Neuron (in vitro differentiated cells): ENCODE measurements at regions not wholly inside any gene's neighbourhood (a gene's known extent, or its start where the extent isn't known, plus 50 kb on each side); places are given as distances from the start of the nearest gene placed in this dataset.

ENCODE experiments used
- H2AFZ ChIP-seq: one replicate; pipeline ENCODE4 v1.6.1; 2013; ENCODE audit warnings: low read depth, mild to moderate bottlenecking, inconsistent platforms, low read length, moderate library complexity
- H3K27me3 ChIP-seq: one replicate; pipeline ENCODE4 v1.6.1; 2013; ENCODE audit warnings: low read length; ENCODE audit not compliant: insufficient read depth
- H3K36me3 ChIP-seq: one replicate; pipeline ENCODE4 v1.6.1; 2013; ENCODE audit warnings: low read length; ENCODE audit not compliant: insufficient read depth
- H3K4me1 ChIP-seq: one replicate; pipeline ENCODE4 v1.6.1; 2013; ENCODE audit warnings: low read length; ENCODE audit not compliant: insufficient read depth
- H3K4me3 ChIP-seq: 2 replicates; pipeline ENCODE4 v1.5.1; 2013; ENCODE audit warnings: mild to moderate bottlenecking, low read length, moderate library complexity
- H3K9me3 ChIP-seq: one replicate; pipeline ENCODE4 v1.6.1; 2013; ENCODE audit warnings: low read length

DNA sequence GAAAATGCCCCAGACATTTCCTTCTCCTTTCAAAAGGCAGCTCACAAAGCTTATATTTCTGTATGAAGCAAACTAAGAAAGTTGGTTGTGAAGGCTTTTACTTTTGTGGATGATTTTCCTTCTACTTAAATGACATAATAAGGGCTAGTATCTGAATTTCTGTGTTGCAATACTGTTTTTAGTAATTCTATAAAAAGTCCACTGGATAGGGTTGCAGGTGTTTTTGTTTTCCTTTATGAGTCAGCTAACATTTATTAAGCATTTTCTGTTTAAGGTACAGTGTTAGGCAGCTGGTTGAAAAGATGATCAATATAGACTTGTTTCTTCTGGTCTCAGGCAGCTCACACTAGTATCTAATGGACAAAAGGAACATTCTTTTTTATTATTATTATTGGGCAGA, 722.2 kb downstream of the RWDD3 start:
- no peaks in the 10 kb centered on the region for H3K36me3 ChIP-seq
- H2AFZ ChIP-seq, result no peak overlapping the region
- peaks cover 12% of the 10 kb centered on the region for H3K4me1 ChIP-seq
- no peaks in the 10 kb centered on the region for H3K27me3 ChIP-seq
- no peaks in the 10 kb centered on the region for H3K9me3 ChIP-seq
- H3K4me3 ChIP-seq, result no peak overlapping the region

DNA sequence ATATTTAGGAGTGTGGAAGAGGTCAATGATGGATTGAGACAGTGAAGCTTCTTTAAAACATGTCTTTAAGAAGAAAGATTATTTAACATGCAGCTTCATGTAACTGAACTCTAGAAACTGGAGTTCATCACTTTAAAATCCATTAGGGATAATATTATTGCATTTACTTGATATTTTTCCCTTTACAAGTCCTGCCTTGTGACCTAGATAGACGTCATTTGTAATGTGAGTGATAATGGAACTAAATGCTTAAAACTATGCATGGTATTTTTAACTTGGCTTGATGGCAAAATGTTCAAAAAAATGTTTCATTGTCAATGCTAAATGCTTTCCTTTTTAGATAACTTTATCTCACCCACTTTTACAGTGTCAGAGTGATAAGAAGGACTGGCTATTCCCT, 723.7 kb downstream of the RWDD3 start:
- H3K27me3 ChIP-seq, result no peaks in the 10 kb centered on the region
- no peaks in the 10 kb centered on the region for H3K9me3 ChIP-seq
- peaks cover 12% of the 10 kb centered on the region for H3K4me1 ChIP-seq
- no peak overlapping the region for H2AFZ ChIP-seq
- H3K4me3 ChIP-seq, result no peak overlapping the region
- H3K36me3 ChIP-seq, result no peaks in the 10 kb centered on the region

DNA sequence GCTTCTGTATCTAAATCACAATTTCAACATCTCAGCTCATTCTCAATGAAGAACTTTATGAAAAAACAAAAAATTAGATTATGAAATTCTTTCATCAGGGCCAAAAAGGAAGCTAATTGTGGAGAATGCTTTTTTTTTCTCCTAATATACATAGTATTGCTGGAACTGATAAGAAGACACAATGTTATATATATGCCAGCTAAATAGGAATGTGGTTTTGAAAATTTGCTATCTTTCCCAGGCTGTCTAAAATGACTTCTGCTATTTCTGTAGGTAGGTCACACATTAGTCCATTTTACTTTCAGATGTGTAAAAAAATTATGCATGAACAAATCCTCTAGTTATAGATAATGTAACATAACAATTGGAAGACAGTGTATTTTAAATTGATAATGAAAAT, 732.9 kb downstream of the RWDD3 start:
- H3K9me3 ChIP-seq, result no peaks in the 10 kb centered on the region
- no peaks in the 10 kb centered on the region for H3K27me3 ChIP-seq
- no peak overlapping the region for H3K4me3 ChIP-seq
- H3K36me3 ChIP-seq, result no peaks in the 10 kb centered on the region
- H2AFZ ChIP-seq, result no peak overlapping the region
- H3K4me1 ChIP-seq, result no peaks in the 10 kb centered on the region

DNA sequence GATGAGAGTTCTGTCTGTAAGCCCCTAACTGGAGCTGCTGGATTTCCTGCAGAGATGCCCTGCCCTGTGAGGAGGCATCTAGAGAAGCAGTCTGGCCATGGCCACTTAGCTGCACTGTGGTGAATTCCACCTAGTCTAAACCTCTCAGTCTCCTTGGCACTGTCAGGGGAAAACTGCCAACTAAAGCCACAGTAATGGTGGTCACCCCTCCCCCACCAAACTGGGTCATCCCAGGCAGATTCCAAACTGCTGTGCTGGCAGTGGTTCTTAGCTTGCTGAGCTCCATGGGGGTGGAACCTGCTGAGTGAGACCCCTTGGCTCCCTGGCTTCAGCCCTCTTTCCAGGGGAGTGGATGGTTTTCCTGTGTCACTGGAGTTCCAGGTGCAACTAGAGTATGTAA, 740.6 kb downstream of the RWDD3 start:
- H2AFZ ChIP-seq, result no peak overlapping the region
- H3K9me3 ChIP-seq, result no peaks in the 10 kb centered on the region
- H3K4me3 ChIP-seq, result no peak overlapping the region
- no peaks in the 10 kb centered on the region for H3K27me3 ChIP-seq
- no peaks in the 10 kb centered on the region for H3K36me3 ChIP-seq
- no peaks in the 10 kb centered on the region for H3K4me1 ChIP-seq

DNA sequence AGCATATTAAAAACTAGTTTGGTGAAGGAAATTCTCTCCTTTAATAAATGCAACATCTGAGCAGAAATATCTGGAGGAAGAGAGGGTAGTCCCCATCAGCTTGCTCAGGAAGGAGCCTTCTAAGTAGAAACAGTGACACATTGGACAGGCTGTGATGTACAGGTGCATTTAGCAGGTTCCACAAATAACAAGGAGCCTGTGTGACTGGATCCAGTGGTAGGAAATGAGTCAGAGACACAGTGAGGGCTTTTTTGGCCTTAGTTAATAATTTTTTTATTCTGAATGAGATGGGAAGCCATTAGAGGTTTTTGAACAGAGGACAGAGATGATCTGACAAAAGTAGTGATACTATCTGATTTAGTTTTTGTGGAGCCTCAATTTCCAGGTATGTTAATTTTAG, 738.9 kb upstream of the PTBP2 start:
- Histone ChIP-seq H3K27me3 (no peaks in the 10 kb centered on the region), H2AFZ (no peak overlapping the region), H3K4me3 (no peak overlapping the region), H3K36me3 (no peaks in the 10 kb centered on the region), H3K9me3 (no peaks in the 10 kb centered on the region), H3K4me1 (no peaks in the 10 kb centered on the region)

DNA sequence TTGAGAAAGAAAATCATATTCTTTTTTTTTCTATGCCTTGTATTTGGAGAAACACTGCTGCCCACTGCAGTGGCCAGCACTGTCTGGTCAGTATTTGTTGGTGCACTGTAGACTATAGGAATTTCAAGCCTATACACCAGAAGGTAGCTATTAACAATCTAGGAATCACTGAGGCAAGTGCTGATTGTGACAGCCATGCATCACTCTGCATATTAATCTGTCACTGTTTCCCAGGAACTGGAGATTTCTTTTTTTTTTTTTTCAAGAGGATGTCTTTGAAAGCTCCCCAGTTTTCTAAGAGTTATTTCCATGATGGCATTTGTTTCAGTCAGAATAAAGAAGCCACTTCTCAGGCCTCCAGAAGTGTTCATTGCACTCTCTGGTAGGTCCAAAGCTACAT, 737.8 kb upstream of the PTBP2 start:
- no peak overlapping the region for H2AFZ ChIP-seq
- no peak overlapping the region for H3K4me3 ChIP-seq
- H3K36me3 ChIP-seq, result no peaks in the 10 kb centered on the region
- no peaks in the 10 kb centered on the region for H3K9me3 ChIP-seq
- H3K4me1 ChIP-seq, result no peaks in the 10 kb centered on the region
- H3K27me3 ChIP-seq, result no peaks in the 10 kb centered on the region

DNA sequence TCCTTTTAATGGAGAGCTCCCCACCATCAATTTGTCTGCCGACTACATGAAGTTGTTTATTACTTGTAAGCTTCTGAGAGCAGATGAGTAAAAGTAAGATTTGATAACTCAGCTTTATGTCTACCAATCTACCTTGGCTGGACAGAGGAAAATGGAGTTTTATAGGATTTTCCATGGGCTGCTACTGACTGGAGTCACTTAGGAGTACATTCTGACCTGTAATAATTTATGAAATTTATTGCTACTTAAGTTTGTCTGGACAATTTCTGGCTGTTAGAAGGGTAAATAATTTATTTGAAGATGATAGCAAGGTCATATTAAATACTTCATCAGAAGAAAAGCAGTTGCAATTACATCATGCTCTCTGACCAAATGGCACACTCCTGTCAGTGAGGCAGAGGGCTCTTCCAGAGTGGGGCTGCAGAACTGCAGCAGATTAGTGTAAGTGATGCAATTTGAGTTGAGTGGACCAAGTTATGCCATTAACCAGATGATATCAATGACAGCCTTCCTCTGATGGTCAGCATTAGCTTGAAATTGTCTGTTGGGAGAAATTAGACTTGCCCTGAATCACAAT, 736.7 kb upstream of the PTBP2 start:
- Histone ChIP-seq H2AFZ (no peak overlapping the region), H3K4me3 (no peak overlapping the region), H3K27me3 (no peaks in the 10 kb centered on the region), H3K36me3 (no peaks in the 10 kb centered on the region), H3K4me1 (no peaks in the 10 kb centered on the region), H3K9me3 (no peaks in the 10 kb centered on the region)

DNA sequence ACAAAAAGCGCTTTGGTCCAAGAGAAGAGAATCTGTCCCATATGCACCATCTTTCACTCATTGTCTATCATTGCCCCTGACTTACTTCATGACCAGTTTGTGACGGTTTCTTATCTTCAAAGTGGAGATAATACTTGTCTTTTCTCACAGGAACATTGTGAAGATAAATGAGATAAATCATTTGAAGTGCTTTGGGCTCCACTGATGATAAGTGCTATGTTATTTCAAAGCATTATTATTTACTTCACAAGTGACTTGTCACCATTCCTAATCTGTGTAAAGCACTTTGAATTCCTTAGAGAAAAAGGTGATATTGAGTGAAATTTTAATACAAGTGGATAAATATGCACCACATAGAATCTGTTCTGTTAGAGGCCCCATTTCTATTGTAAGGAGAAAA, 731.6 kb upstream of the PTBP2 start:
- no peaks in the 10 kb centered on the region for H3K36me3 ChIP-seq
- no peak overlapping the region for H2AFZ ChIP-seq
- no peaks in the 10 kb centered on the region for H3K27me3 ChIP-seq
- H3K9me3 ChIP-seq, result no peaks in the 10 kb centered on the region
- no peak overlapping the region for H3K4me3 ChIP-seq
- H3K4me1 ChIP-seq, result no peaks in the 10 kb centered on the region

DNA sequence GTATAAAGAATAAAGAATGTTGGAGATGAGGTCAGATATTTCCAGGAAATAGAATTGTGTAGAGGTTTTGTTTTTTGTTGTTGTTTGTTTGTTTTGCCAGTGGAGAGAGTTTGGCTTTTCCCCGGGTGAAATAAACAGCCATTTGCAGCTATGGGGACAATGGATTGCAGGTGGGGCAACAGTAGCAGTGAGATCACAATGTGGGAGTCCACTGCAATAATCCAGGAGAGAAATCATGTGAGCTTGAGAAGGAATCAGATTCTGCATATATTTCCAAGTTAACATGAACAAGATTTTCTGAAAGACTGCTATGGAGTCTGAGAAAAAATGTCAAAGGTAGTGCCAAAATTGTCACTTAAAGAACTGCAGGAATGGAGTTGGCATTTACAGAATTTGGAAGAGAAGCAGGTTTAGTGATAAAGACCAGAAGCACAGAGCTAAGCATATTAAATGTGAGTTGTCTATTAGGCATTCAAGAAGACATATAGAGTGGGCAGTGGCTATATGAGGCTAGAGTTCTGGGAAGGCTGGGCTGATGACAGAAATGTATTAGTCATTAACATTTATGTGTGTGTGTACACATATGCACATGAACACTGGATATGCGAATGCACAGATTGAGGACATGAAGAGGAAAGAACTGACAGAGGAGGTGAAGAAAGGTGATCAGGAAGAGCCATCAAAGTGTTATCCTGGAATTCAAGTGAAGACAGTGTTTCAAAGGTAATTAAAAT, 729.6 kb upstream of the PTBP2 start:
- no peaks in the 10 kb centered on the region for H3K4me1 ChIP-seq
- H3K27me3 ChIP-seq, result no peaks in the 10 kb centered on the region
- H2AFZ ChIP-seq, result no peak overlapping the region
- no peaks in the 10 kb centered on the region for H3K36me3 ChIP-seq
- H3K4me3 ChIP-seq, result no peak overlapping the region
- H3K9me3 ChIP-seq, result no peaks in the 10 kb centered on the region

DNA sequence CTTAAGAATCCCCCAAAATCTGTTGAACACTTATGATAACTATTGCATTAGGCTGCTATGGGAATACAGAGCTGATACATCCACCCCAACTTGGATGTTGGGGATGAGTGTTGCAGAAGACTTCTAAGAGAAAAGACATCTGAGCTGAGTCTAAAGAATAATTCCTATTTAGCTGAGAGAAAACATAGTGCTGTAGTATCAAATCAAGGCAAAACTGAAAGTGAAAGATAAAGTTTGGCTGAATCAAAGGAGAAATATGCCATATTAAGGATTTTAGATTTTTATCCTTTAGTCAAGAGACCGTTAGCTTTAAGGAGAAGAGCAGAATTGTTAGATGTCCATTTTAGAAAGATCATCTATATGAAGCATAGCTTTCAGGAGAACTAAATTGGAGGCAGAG, 726.9 kb upstream of the PTBP2 start:
- no peak overlapping the region for H3K4me3 ChIP-seq

DNA sequence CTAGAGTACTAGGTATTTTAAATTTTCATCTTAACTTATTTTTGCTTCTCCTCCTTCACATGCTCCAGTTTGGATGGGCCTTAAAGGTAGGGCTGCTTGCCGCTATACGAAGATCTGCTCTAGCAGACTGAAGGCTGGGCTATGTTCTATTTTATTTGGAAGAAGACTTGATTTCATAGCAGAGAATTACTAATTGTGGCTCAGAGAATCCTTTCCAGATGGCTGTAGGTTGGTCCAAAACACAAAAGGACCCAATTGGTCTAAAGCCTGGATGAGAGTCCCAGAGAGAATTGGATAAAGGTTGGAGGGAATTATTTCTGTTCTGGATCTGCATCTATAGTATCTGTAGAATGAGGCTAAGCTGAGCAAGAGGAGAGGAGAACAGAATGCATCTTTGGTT, 719.4 kb upstream of the PTBP2 start:
- H3K36me3 ChIP-seq, result no peaks in the 10 kb centered on the region
- no peaks in the 10 kb centered on the region for H3K9me3 ChIP-seq
- no peaks in the 10 kb centered on the region for H3K27me3 ChIP-seq
- H3K4me3 ChIP-seq, result no peak overlapping the region
- H3K4me1 ChIP-seq, result no peaks in the 10 kb centered on the region
- H2AFZ ChIP-seq, result no peak overlapping the region

More for the DNA sequence above, 726.9 kb upstream of the PTBP2 start:
- H2AFZ ChIP-seq, result no peak overlapping the region
- H3K4me1 ChIP-seq, result no peaks in the 10 kb centered on the region
- H3K27me3 ChIP-seq, result no peaks in the 10 kb centered on the region
- H3K36me3 ChIP-seq, result no peaks in the 10 kb centered on the region
- H3K9me3 ChIP-seq, result no peaks in the 10 kb centered on the region

DNA sequence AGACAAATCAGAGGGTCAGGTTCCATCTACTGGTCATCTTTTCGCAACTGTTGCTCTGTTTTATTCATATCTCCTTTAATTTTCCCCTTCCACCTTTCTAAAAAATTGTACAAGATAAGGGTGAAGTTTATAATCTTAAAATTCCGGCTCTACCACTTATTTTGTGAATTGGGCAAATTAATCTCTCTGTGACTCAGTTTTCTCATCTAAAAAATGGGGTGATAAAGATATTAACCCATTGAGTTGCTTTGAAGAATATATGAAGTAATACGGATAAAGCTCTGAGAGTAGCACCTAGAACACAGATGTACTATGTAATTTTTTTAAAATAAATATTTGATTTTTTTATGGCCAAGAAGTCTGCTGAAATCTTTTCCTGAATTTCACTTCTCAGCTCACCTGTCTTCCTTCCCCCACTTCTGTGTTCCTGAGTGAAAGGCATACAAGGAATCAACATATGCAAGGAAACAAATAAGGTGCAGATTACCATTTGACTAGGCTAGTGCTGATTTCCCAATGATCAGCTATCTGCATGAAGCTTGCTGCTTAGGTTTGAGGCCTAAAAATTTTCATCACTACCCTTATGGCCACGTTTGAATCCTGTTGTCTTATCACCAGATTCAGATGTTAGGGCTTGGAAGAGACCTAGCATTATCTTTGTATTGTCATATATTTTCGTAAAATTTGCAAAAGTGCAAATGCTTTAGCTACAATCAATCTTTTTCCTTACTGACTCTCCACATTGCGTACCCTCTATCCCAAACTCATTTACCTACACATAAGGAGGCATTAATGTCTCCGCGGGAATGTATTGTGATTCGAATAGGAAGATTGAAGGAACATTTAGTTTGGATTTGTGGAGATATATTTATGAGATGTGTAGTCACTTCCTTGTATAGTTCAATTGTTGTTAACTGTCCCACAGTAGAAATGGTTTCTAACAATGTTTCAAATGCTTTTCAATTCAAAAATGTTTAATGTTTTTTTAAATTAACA, 718.3 kb upstream of the PTBP2 start:
- no peaks in the 10 kb centered on the region for H3K36me3 ChIP-seq
- H3K4me1 ChIP-seq, result no peaks in the 10 kb centered on the region
- no peak overlapping the region for H2AFZ ChIP-seq
- H3K4me3 ChIP-seq, result no peak overlapping the region
- H3K27me3 ChIP-seq, result no peaks in the 10 kb centered on the region
- H3K9me3 ChIP-seq, result no peaks in the 10 kb centered on the region

DNA sequence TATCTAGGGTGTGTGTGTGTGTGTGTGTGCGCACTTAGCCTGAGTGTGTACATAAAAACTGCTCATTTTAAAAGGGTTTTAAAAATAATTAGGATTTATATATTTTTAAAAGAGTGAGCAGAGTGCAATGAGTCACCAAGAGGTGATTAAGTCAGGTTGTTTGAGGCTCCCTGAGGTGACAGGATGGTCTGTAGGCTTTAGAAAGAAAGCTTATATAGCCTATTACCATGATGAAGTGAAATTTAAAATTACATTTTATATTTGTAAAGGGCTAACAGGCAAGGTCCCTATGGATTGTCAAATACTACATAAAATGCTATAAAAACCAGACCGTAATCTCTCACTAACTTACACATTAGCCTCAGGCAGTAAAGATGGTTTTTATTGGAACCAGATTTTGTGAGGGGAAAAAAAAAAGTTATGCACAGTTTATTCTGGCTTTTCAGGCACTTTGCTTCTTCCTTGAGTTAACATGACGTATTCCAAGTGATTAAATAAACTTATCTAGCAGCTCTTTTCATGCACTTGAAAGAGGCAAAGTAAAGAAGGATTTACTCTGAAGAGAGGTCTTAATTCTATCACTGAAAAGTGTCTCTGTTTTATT, 711.7 kb upstream of the PTBP2 start:
- Histone ChIP-seq H3K36me3 (no peaks in the 10 kb centered on the region), H3K9me3 (no peaks in the 10 kb centered on the region), H3K4me1 (no peaks in the 10 kb centered on the region), H2AFZ (no peak overlapping the region), H3K4me3 (no peak overlapping the region), H3K27me3 (no peaks in the 10 kb centered on the region)
